Left ventricle myocardium inferior (tissue), 1 donor: ENCODE measurements at regions not wholly inside any gene's neighbourhood (a gene's known extent, or its start where the extent isn't known, plus 50 kb on each side); places are given as distances from the start of the nearest gene placed in this dataset.

Experiments
- DNase-seq: peaks from one replicate; pipeline ENCODE4 v3.0.0-alpha.2; 2020
- H3K27ac ChIP-seq: fragments of 200-600 bp; replicated peaks from 2 replicates; pipeline ENCODE4 v1.8.0; 2021
- H3K27me3 ChIP-seq: fragments of 200-600 bp; 2 replicates; pipeline ENCODE4 v1.8.0; 2021; ENCODE audit warnings: low read depth
- H3K36me3 ChIP-seq: fragments of 200-600 bp; 2 replicates; pipeline ENCODE4 v1.8.0; 2021
- H3K4me1 ChIP-seq: fragments of 200-600 bp; 2 replicates; pipeline ENCODE4 v1.8.0; 2021
- H3K4me3 ChIP-seq: fragments of 200-600 bp; 2 replicates; pipeline ENCODE4 v1.8.0; 2021; ENCODE audit warnings: mild to moderate bottlenecking, moderate library complexity
- H3K9me3 ChIP-seq: fragments of 200-600 bp; replicated peaks from 2 replicates; pipeline ENCODE4 v1.8.0; 2021
- CTCF ChIP-seq: fragments of 200-600 bp; IDR thresholded peaks from 2 replicates; pipeline ENCODE4 v1.8.0; 2021; ENCODE audit warnings: antibody characterized with exemption, mild to moderate bottlenecking, borderline replicate concordance
- intact Hi-C: fragments of 100-400 bp; cut with micrococcal nuclease; formaldehyde crosslinking; loops from one replicate; pipeline ENCODE4 v1.11.0; 2022
- donor health status: DM: no; HTN: yes; CAD: no; lungs with severe emphysema.

GRCh38 chr16:6929868-6930267 lies 402.8 kb upstream of the RBFOX1 start:
- Histone ChIP-seq H3K4me1 (no peaks in the 10 kb centered on the region), H3K27me3 (peaks cover 21% of the 10 kb centered on the region), H3K9me3 (peaks cover 14% of the 10 kb centered on the region), H3K36me3 (no peaks in the 10 kb centered on the region), H3K4me3 (no peak overlapping the region), H3K27ac (no peak overlapping the region)
- TF ChIP-seq CTCF = no peak
- intact Hi-C loops = no loop called here
- DNase-seq = no peak

GRCh38 chr16:6926762-6927161 lies 405.9 kb upstream of the RBFOX1 start:
- Histone ChIP-seq H3K4me1 (no peaks in the 10 kb centered on the region), H3K9me3 (peaks cover 18% of the 10 kb centered on the region), H3K36me3 (no peaks in the 10 kb centered on the region), H3K4me3 (no peak overlapping the region), H3K27ac (no peak overlapping the region), H3K27me3 (peaks cover 21% of the 10 kb centered on the region)
- intact Hi-C loops = no loop called here
- no peak for TF ChIP-seq CTCF
- DNase-seq = no peak

- H3K27ac ChIP-seq = no peak overlapping the region
- no peaks in the 10 kb centered on the region for H3K36me3 ChIP-seq
- H3K9me3 ChIP-seq = peaks cover 16% of the 10 kb centered on the region
- H3K4me3 ChIP-seq = no peak overlapping the region
- H3K4me1 ChIP-seq = no peaks in the 10 kb centered on the region
- intact Hi-C loops = no loop called here
- peaks cover 21% of the 10 kb centered on the region for H3K27me3 ChIP-seq
- TF ChIP-seq CTCF = no peak
- no peak for DNase-seq
Measured at GRCh38 chr16:6926341-6926740, 406.3 kb upstream of the RBFOX1 start.

- intact Hi-C loops = no loop called here
- no peaks in the 10 kb centered on the region for H3K27me3 ChIP-seq
- no peak for TF ChIP-seq CTCF
- no peaks in the 10 kb centered on the region for H3K36me3 ChIP-seq
- H3K9me3 ChIP-seq = peaks cover 23% of the 10 kb centered on the region
- DNase-seq = no peak
- H3K4me1 ChIP-seq = no peaks in the 10 kb centered on the region
- H3K27ac ChIP-seq = no peak overlapping the region
- H3K4me3 ChIP-seq = no peak overlapping the region
Measured at GRCh38 chr16:6918646-6919045, 414.0 kb upstream of the RBFOX1 start.

GRCh38 chr16:6916946-6917345 lies 415.7 kb upstream of the RBFOX1 start:
- TF ChIP-seq CTCF = no peak
- Histone ChIP-seq H3K4me1 (no peaks in the 10 kb centered on the region), H3K27ac (no peak overlapping the region), H3K36me3 (no peaks in the 10 kb centered on the region), H3K4me3 (no peak overlapping the region), H3K27me3 (no peaks in the 10 kb centered on the region), H3K9me3 (peaks cover 16% of the 10 kb centered on the region)
- DNase-seq = no peak
- intact Hi-C loops = no loop called here

- Histone ChIP-seq H3K9me3 (no peaks in the 10 kb centered on the region), H3K27ac (no peak overlapping the region), H3K27me3 (peaks cover 7% of the 10 kb centered on the region), H3K4me1 (no peaks in the 10 kb centered on the region), H3K36me3 (no peaks in the 10 kb centered on the region), H3K4me3 (no peak overlapping the region)
- TF ChIP-seq CTCF = no peak
- no peak for DNase-seq
- intact Hi-C loops = no loop called here
Measured at GRCh38 chr16:6913566-6913965, 419.1 kb upstream of the RBFOX1 start.
